ENCODE measurements at regions not wholly inside any gene's neighbourhood (a gene's known extent, or its start where the extent isn't known, plus 50 kb on each side); places are given as distances from the start of the nearest gene placed in this dataset.

GRCh38 chr1:116299248-116299647 is 73.8 kb upstream of the ATP1A1 start (continued):
- TF ChIP-seq ZNF569 (CRISPR knock-in tag; IDR thresholded peaks at IDR 0.05; ENCODE audit: borderline replicate concordance) = no peak

GRCh38 chr1:116302281-116302680 is 70.8 kb upstream of the ATP1A1 start:
- no peaks in the 10 kb centered on the region for H3K79me2 ChIP-seq (ENCODE audit: insufficient read depth, low read length)
- H3K9ac ChIP-seq (ENCODE audit: insufficient read depth, low read depth, low read length) = no peak overlapping the region
- FAIRE-seq (no peak), ATAC-seq (no peak), DNase-seq (ENCODE audit: low spot score) (no peak)
- no TSS peak for BruUV-seq (replicated peaks)
- intact Hi-C loops (cut with micrococcal nuclease; ENCODE audit: unreplicated experiment) = no loop called here
- H3K4me1 ChIP-seq (ENCODE audit: insufficient read depth, low read length) = peaks cover 23% of the 10 kb centered on the region
- H3K4me3 ChIP-seq (replicated peaks in 1 of 3; ENCODE audit: insufficient read depth in 1 of 3, low read depth in 2 of 3, low read length in 3 of 3) = no peak overlapping the region
- no peaks in the 10 kb centered on the region for H3K9me3 ChIP-seq (ENCODE audit: low read length)
- H2AFZ ChIP-seq (ENCODE audit: low read length) = no peak overlapping the region
- in situ Hi-C loops (cut with HindIII; ENCODE audit: extremely low pct_ligation_motif_present, low pct_unique_long_range_greater_than_20kb) = no loop called here
- H3K27ac ChIP-seq (ENCODE audit: extremely low read length, insufficient read depth, low read length) = no peak overlapping the region
- H3K4me2 ChIP-seq (ENCODE audit: low read depth, low read length) = no peak overlapping the region
- no peaks in the 10 kb centered on the region for H4K20me1 ChIP-seq (ENCODE audit: insufficient read depth, low read length)
- ChIA-PET CTCF (ENCODE audit: low intra/inter-chr PET ratio, low total read pairs) (no interaction called here), POLR2A (no interaction called here)
- H3K36me3 ChIP-seq (replicated peaks in 1 of 2; ENCODE audit: control insufficient read depth in 1 of 2, insufficient read depth in 2 of 2, low read length in 2 of 2) = no peaks in the 10 kb centered on the region
- WGBS (ENCODE audit: low lambda C conversion rate) = 32% methylated on average over 1 of the region's 1 CpG
- H3K27me3 ChIP-seq (ENCODE audit: control insufficient read depth in 1 of 2, insufficient read depth in 2 of 2, low read length in 2 of 2) = 0 out of 5 replicates have a peak, but pooled peaks cover 0 to 4% of the 10 kb centered on the region in 2 experiments
- TF ChIP-seq ZNF580 (CRISPR knock-in tag; IDR thresholded peaks at IDR 0.05; ENCODE audit: borderline replicate concordance, low read depth) = no peak
- TF ChIP-seq, protein P1, sequence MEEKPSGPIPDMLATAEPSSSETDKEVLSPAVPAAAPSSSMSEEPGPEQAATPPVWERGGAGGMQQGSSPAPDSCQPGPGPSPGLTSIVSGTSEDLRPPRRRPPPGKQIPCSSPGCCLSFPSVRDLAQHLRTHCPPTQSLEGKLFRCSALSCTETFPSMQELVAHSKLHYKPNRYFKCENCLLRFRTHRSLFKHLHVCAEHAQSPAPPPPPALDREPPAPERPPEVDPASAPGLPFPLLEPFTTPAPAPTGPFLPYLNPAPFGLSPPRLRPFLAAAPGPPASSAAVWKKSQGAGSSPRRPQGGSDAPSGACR (CRISPR knock-in tag; IDR thresholded peaks at IDR 0.05) = no peak
- TF ChIP-seq ZNF792 (CRISPR knock-in tag; IDR thresholded peaks at IDR 0.05) = no peak
- TF ChIP-seq RERE (CRISPR knock-in tag; IDR thresholded peaks at IDR 0.05; ENCODE audit: low read depth) = no peak
- TF ChIP-seq SRF (IDR thresholded peaks at IDR 0.05; ENCODE audit: low read depth, low read length) = no peak
- no peak for TF ChIP-seq ARNTL (CRISPR knock-in tag; IDR thresholded peaks at IDR 0.05)
- no peak for TF ChIP-seq HNF1B (CRISPR knock-in tag; IDR thresholded peaks at IDR 0.05)
- no peak for TF ChIP-seq ZNF207 (IDR thresholded peaks at IDR 0.05; ENCODE audit: borderline replicate concordance)
- TF ChIP-seq, protein P2, sequence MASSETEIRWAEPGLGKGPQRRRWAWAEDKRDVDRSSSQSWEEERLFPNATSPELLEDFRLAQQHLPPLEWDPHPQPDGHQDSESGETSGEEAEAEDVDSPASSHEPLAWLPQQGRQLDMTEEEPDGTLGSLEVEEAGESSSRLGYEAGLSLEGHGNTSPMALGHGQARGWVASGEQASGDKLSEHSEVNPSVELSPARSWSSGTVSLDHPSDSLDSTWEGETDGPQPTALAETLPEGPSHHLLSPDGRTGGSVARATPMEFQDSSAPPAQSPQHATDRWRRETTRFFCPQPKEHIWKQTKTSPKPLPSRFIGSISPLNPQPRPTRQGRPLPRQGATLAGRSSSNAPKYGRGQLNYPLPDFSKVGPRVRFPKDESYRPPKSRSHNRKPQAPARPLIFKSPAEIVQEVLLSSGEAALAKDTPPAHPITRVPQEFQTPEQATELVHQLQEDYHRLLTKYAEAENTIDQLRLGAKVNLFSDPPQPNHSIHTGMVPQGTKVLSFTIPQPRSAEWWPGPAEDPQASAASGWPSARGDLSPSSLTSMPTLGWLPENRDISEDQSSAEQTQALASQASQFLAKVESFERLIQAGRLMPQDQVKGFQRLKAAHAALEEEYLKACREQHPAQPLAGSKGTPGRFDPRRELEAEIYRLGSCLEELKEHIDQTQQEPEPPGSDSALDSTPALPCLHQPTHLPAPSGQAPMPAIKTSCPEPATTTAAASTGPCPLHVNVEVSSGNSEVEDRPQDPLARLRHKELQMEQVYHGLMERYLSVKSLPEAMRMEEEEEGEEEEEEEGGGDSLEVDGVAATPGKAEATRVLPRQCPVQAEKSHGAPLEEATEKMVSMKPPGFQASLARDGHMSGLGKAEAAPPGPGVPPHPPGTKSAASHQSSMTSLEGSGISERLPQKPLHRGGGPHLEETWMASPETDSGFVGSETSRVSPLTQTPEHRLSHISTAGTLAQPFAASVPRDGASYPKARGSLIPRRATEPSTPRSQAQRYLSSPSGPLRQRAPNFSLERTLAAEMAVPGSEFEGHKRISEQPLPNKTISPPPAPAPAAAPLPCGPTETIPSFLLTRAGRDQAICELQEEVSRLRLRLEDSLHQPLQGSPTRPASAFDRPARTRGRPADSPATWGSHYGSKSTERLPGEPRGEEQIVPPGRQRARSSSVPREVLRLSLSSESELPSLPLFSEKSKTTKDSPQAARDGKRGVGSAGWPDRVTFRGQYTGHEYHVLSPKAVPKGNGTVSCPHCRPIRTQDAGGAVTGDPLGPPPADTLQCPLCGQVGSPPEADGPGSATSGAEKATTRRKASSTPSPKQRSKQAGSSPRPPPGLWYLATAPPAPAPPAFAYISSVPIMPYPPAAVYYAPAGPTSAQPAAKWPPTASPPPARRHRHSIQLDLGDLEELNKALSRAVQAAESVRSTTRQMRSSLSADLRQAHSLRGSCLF (CRISPR knock-in tag; IDR thresholded peaks at IDR 0.05; ENCODE audit: borderline replicate concordance) = no peak
- no peak for TF ChIP-seq HOXA7 (CRISPR knock-in tag; IDR thresholded peaks at IDR 0.05)
